ENCODE measurements at regions not wholly inside any gene's neighbourhood (a gene's known extent, or its start where the extent isn't known, plus 50 kb on each side); places are given as distances from the start of the nearest gene placed in this dataset.
"Not testable (repeated sequence)": the region's sequence is repeated elsewhere in the genome, so short reads cannot be mapped to it uniquely, and the experiment has no call there.

DNA sequence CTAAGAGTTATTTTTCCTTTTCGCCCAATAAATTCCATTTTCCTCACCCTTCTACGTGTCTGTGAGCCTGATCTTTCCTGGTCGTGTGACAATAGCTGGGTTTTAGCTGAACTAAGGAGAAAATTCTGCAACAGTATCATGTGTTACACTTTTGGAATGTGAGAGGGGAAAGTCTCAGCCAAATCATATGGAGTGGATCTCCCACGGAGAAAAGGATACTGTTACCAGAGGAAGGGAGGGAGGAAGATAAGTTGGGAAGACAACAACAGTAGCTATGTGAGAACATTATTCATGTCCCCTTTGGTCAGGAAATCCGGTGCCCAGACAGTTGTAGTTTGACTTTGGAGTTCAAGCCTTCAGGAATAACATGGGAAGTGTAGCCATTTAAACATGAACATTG, 584.0 kb upstream of the RAG2 start:
- Histone ChIP-seq H3K27me3 (ENCODE audit: control insufficient read depth, insufficient read depth, low read length) (no peaks in the 10 kb centered on the region), H3K4me3 (ENCODE audit: insufficient read depth, low read depth, low read length) (no peak overlapping the region), H3K36me3 (replicated peaks; ENCODE audit: control insufficient read depth, insufficient read depth, low read length) (no peaks in the 10 kb centered on the region)
- no peak for DNase-seq

DNA sequence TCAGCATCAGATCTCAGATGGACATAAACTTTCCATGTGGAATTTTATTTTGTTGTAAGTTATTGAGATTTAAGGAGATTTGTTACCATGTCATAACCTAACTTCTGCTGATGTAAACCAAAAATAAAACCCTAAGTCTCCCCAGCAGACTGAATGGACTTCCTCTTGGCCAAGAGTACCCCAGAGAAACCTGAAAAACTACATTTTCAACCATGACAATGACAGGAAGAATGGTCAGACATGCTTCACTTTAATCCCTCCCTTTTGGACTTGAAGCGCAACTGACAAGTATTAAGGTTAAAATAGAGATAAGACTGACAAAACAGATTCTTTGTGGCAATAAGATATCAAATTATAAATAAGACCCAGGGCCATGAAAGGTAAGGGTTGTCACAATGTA, 579.7 kb upstream of the RAG2 start:
- H3K4me3 ChIP-seq (ENCODE audit: insufficient read depth, low read depth, low read length) = no peak overlapping the region
- no peak for DNase-seq
- H3K36me3 ChIP-seq (replicated peaks; ENCODE audit: control insufficient read depth, insufficient read depth, low read length) = no peaks in the 10 kb centered on the region
- H3K27me3 ChIP-seq (ENCODE audit: control insufficient read depth, insufficient read depth, low read length) = no peaks in the 10 kb centered on the region

DNA sequence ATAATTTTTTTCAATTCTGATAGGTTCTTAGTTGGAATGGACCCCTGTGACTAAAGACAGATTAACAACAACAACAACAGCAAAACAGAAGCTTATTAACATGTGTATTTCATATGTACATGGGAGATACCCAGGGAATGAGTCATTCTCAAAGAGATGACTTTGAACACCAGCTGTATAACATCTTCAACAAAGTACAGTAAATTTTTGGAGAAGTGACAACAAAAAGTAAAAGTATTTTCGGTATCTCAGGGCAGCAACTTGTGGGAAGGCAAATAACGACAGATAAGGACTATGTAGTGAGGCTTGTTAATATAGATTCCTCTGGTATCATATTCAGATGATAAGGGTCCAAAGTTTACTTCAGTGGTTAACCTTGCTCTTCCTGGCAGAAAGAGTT, 573.4 kb upstream of the RAG2 start:
- H3K27me3 ChIP-seq (ENCODE audit: control insufficient read depth, insufficient read depth, low read length) = no peaks in the 10 kb centered on the region
- no peak for DNase-seq
- no peaks in the 10 kb centered on the region for H3K36me3 ChIP-seq (replicated peaks; ENCODE audit: control insufficient read depth, insufficient read depth, low read length)
- no peak overlapping the region for H3K4me3 ChIP-seq (ENCODE audit: insufficient read depth, low read depth, low read length)

DNA sequence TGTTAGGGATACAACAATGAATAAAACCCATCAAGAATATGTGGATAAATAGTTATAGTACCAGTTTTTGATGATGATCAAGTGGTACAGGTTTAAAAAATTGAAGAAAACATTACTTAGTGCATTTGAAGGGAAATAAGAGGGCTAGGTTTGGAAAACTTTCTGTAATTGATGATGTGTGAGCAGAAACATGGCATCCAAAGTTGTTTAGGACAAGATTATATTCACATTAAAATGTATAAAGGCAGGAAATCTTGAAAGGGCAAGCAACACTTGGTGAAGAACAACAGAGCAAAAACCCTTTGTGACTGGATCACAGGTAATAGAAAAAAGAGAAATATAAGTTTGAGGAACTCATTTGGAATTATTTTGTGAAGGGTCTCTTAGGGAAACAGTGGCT, 572.3 kb upstream of the RAG2 start:
- no peak overlapping the region for H3K4me3 ChIP-seq (ENCODE audit: insufficient read depth, low read depth, low read length)
- no peak for DNase-seq
- no peaks in the 10 kb centered on the region for H3K36me3 ChIP-seq (replicated peaks; ENCODE audit: control insufficient read depth, insufficient read depth, low read length)
- no peaks in the 10 kb centered on the region for H3K27me3 ChIP-seq (ENCODE audit: control insufficient read depth, insufficient read depth, low read length)

DNA sequence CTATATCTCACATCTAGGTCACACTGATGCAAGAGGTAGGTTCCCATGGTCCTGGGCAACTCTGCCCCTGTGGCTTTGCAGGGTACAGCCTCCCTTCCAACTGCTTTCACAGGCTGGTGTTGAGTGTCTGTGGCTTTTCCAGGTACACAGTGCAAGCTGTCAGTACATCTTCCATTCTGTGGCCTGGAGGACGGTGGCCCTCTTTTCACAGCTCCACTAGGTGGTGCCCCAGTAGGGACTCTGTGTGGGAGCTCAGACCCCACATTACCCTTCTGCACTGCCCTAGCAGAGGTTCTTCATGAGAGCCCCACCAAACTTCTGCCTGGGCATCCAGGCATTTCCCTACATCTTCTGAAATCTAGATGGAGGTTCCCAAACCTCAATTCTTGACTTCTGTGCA, 547.4 kb upstream of the RAG2 start:
- not testable (repeated sequence) for H3K4me3 ChIP-seq (ENCODE audit: insufficient read depth, low read depth, low read length); H3K36me3 ChIP-seq (replicated peaks; ENCODE audit: control insufficient read depth, insufficient read depth, low read length); DNase-seq; H3K27me3 ChIP-seq (ENCODE audit: control insufficient read depth, insufficient read depth, low read length)

DNA sequence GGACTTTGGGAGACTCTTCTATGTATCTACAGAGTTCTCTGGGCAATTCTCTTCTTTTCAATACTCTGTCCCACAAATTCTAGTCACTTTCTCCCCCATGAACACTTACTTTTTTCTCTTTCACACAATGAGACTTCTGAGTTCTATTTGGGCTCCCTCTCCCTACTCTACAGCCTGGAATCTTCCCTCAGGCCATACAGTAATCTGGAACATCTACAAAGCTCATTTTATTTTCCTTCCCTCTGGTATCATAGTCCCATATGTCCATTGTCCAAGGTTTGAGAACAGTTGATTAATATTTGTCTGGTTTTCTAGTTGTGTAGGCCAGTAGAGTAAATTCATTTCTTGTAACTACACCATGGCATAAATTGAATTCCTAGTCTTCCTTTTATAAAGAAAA, 544.6 kb upstream of the RAG2 start:
- no peak overlapping the region for H3K4me3 ChIP-seq (ENCODE audit: insufficient read depth, low read depth, low read length)
- no peaks in the 10 kb centered on the region for H3K27me3 ChIP-seq (ENCODE audit: control insufficient read depth, insufficient read depth, low read length)
- H3K36me3 ChIP-seq (replicated peaks; ENCODE audit: control insufficient read depth, insufficient read depth, low read length) = no peaks in the 10 kb centered on the region
- no peak for DNase-seq

DNA sequence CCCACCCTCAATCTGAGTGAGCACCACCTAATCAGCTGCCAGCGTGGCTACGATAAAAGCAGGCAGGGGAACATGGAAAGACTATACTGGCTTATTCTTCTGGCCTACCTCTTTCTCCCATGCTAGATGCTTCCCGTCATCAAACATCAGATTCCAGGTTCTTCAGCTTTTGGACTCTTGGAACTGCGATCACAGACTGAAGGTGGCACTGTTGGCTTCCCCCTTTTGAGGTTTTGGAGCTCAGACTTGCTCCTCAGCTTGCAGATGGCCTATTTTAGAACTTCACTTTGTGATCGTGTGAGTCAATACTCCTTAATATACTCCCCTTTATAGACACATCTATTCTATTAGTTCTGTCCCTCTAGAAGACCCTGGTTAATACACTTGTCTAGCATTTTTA, 543.7 kb upstream of the RAG2 start:
- DNase-seq = no peak
- H3K27me3 ChIP-seq (ENCODE audit: control insufficient read depth, insufficient read depth, low read length) = no peaks in the 10 kb centered on the region
- H3K4me3 ChIP-seq (ENCODE audit: insufficient read depth, low read depth, low read length) = no peak overlapping the region
- H3K36me3 ChIP-seq (replicated peaks; ENCODE audit: control insufficient read depth, insufficient read depth, low read length) = no peaks in the 10 kb centered on the region

DNA sequence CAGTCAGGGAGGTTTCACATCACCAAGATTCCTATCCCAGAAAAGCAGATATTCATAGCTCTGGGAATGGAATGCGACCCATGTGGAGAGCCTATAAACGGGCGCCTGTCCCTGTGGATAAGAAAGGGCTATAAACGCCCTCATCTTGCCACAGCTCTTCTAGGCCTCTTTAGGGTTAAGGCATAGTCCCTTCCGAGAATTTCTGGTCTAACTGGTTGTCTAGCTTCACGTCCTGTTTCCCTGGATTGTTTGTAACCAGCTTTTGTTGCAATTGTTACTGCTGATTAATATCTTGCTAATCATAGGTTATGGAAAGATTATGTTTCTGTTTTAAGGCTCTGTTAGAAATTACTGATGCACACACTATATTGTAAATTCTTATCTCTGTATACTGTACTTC, 537.6 kb upstream of the RAG2 start:
- not testable (repeated sequence) for DNase-seq; H3K4me3 ChIP-seq (ENCODE audit: insufficient read depth, low read depth, low read length); H3K27me3 ChIP-seq (ENCODE audit: control insufficient read depth, insufficient read depth, low read length); H3K36me3 ChIP-seq (replicated peaks; ENCODE audit: control insufficient read depth, insufficient read depth, low read length)

DNA sequence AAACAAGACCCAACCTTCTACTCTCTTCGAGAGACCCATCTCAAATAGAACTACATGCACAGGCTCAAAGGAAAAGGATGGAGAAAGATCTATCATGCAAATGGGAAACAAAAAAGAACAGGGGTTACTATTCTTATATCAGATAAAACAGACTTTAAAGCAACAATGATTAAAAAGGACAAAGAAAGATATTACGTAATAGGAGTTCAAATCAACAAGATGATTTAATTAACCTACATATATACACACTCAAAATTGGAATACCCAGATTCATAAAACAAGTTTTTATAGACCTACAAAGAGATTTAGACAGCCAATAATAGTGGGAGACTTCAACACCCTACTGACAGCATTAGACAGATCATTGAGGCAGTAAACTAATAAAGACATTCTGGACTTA, 536.6 kb upstream of the RAG2 start:
- Histone ChIP-seq H3K4me3 (ENCODE audit: insufficient read depth, low read depth, low read length) (no peak overlapping the region), H3K27me3 (ENCODE audit: control insufficient read depth, insufficient read depth, low read length) (no peaks in the 10 kb centered on the region), H3K36me3 (replicated peaks; ENCODE audit: control insufficient read depth, insufficient read depth, low read length) (no peaks in the 10 kb centered on the region)
- no peak for DNase-seq

DNA sequence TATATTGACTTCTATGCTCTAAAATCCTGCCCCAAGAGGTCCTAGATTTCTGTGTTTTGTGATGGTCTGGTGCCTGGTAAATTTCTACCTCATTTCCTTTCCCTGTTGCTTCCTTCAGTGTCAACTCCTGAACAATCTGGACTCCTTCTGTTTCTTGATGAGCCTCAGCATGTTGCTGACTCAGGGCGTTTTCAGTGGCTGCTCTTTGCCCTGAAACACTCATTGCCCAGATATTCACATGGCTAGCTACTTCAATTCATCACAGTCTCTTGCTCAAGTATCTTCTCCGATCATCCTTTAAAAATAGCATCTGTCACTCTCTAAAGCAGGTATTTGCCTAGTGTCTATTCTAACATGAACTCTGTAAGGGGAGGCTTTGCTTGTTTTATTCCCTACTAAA, 526.3 kb upstream of the RAG2 start:
- H3K27me3 ChIP-seq (ENCODE audit: control insufficient read depth, insufficient read depth, low read length) = no peaks in the 10 kb centered on the region
- no peak for DNase-seq
- no peaks in the 10 kb centered on the region for H3K36me3 ChIP-seq (replicated peaks; ENCODE audit: control insufficient read depth, insufficient read depth, low read length)
- no peak overlapping the region for H3K4me3 ChIP-seq (ENCODE audit: insufficient read depth, low read depth, low read length)

DNA sequence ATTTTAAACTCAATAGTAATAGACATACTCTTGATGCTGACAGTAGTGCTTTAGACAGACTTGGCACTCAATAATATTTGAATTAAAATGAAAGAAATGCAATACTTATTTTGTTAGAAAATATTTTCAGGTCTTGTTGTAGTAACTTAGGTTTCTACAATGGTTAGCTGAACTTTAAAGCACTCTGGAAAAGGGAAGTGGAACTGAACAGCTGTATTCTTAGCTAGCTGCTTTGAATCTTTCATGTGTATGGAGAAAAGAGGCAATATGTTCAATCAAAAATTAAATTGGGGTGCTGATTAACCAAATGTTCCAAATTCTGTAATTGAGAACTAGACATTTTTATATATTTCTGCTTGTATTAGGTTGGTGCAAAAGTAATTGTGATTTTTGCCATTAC, 517.9 kb upstream of the RAG2 start:
- no peak for DNase-seq
- no peak overlapping the region for H3K4me3 ChIP-seq (ENCODE audit: insufficient read depth, low read depth, low read length)
- no peaks in the 10 kb centered on the region for H3K36me3 ChIP-seq (replicated peaks; ENCODE audit: control insufficient read depth, insufficient read depth, low read length)

DNA sequence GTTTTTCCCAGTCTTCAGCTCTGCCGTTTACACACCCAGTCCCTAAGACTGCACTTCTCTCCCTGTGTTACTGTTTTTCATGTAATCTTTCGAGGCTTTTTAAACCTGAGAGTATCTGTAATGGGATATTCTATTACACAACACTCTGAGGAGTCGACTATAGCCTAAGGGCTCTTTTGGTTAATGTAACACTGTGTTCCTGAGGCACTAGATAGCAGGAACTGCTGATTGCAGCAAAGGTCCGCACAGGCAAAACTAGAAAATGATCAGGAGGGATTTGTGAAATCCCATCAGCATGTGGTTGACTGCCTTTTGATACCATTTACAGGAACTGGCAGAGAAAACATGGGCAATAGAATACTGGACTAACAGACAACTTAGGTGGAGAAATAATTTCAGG, 512.3 kb upstream of the RAG2 start:
- DNase-seq = no peak
- no peaks in the 10 kb centered on the region for H3K27me3 ChIP-seq (ENCODE audit: control insufficient read depth, insufficient read depth, low read length)
- H3K36me3 ChIP-seq (replicated peaks; ENCODE audit: control insufficient read depth, insufficient read depth, low read length) = no peaks in the 10 kb centered on the region
- no peak overlapping the region for H3K4me3 ChIP-seq (ENCODE audit: insufficient read depth, low read depth, low read length)

More for the DNA sequence above, 517.9 kb upstream of the RAG2 start:
- no peaks in the 10 kb centered on the region for H3K27me3 ChIP-seq (ENCODE audit: control insufficient read depth, insufficient read depth, low read length)

DNA sequence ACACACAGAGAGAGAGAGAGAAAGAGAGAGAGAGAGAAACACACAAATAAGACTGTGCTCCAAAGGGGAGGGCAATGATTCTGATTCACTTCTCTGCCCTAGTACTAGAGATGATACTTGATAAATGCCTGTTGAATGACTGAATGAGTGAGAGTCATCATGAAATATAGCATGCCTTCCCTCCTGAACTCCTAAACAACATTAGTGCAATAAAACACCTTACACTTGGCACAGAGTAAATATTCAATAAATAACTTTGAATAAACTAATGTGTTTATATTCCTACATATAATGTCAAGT, 511.2 kb upstream of the RAG2 start:
- H3K27me3 ChIP-seq (ENCODE audit: control insufficient read depth, insufficient read depth, low read length) = no peaks in the 10 kb centered on the region
- no peak for DNase-seq
- H3K36me3 ChIP-seq (replicated peaks; ENCODE audit: control insufficient read depth, insufficient read depth, low read length) = no peaks in the 10 kb centered on the region
- no peak overlapping the region for H3K4me3 ChIP-seq (ENCODE audit: insufficient read depth, low read depth, low read length)

DNA sequence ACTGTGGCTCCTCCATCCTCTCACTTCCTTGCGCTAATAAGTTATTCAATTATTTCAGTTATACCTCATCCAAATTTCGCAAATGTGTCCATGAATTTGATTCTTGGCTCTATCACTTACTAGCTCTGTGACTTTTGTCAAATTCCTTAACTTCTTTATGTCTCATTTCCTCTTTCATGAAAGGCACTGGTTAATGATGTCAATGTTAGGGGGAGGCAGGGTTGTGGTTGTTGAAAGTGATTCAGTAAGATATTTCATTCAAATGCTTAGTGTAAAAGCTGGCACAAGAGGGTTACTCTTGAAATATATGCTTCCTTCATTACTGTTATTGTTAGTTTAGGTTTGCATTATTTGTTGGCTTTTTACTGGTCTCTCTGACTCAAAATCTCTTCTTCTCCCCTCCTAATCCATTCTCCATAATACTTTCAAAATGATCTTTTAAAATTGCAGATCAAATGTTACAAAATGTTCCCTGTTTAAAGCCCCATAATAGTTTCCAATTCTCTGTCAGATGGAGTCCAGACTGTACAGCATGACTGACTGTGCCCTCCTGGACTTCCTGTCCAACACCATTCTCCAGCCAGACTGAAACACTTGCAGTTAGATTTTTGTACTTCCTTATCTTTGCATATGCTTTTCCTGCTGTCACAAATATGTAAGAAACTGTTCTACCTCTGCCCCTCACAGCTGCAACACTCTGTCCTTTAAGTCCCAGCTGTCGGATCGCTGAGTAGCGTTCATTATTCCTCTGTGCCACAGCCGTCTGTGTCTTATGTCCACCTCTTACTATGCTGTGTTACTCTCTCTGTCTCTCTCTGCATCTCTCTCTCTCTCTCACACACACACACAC, 510.6 kb upstream of the RAG2 start:
- Histone ChIP-seq H3K4me3 (ENCODE audit: insufficient read depth, low read depth, low read length) (no peak overlapping the region), H3K27me3 (ENCODE audit: control insufficient read depth, insufficient read depth, low read length) (no peaks in the 10 kb centered on the region), H3K36me3 (replicated peaks; ENCODE audit: control insufficient read depth, insufficient read depth, low read length) (no peaks in the 10 kb centered on the region)
- no peak for DNase-seq

DNA sequence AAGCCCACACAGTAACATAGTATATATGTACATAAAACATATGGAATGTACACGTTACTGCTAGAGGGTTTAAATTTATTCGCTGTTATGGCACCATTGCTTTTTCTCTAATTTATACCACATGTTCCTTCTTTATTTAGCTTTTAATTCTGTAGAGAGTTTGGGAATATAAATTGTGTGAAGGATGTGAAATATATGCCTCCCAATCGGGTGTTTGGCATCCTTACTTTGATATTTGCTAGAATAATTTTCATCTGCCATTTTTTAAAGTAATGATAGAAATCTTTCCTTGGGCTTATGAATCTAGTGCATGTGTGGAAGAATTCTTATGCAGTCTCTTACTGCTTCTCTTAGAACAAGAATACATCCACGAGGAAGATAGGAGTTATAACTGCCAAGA, 509.8 kb upstream of the RAG2 start:
- no peak overlapping the region for H3K4me3 ChIP-seq (ENCODE audit: insufficient read depth, low read depth, low read length)
- H3K36me3 ChIP-seq (replicated peaks; ENCODE audit: control insufficient read depth, insufficient read depth, low read length) = no peaks in the 10 kb centered on the region
- no peak for DNase-seq
- no peaks in the 10 kb centered on the region for H3K27me3 ChIP-seq (ENCODE audit: control insufficient read depth, insufficient read depth, low read length)

DNA sequence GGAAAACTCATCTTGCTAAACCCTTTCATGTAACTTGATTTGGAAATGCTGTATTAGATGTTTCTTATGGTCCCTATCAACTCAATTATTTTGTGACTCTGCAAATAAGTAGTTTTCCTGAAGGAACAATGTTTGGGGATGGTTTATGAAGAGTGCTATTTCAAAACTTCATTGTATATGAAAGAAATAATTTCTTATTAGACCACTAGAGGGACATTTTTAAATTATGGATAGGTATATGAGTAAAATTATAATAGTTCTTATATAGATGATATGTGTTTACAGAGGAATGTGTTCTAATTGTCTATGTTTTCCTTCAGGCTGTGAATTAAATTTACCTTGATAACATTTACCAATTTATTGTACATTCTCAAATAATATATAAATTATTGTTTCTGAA, 509.4 kb upstream of the RAG2 start:
- Histone ChIP-seq H3K27me3 (ENCODE audit: control insufficient read depth, insufficient read depth, low read length) (no peaks in the 10 kb centered on the region), H3K36me3 (replicated peaks; ENCODE audit: control insufficient read depth, insufficient read depth, low read length) (no peaks in the 10 kb centered on the region), H3K4me3 (ENCODE audit: insufficient read depth, low read depth, low read length) (no peak overlapping the region)
- DNase-seq = no peak

Data from H7 (cell line).